Stimulated activated naive CD4-positive, alpha-beta T cell (primary cell): ENCODE measurements at regions not wholly inside any gene's neighbourhood (a gene's known extent, or its start where the extent isn't known, plus 50 kb on each side); places are given as distances from the start of the nearest gene placed in this dataset.
"Not testable (repeated sequence)": the region's sequence is repeated elsewhere in the genome, so short reads cannot be mapped to it uniquely, and the experiment has no call there.

ENCODE experiments used
- DNase-seq, 6 experiments: peaks; one replicate each; lab custom pipeline; 2025; lab: John Stamatoyannopoulos, UW

GRCh38 chr15:70249616-70250015 lies 151.9 kb upstream of the TLE3 start:
- DNase-seq = no peak

- DNase-seq = no peak
Observed at GRCh38 chr15:70248116-70249025, 150.7 kb upstream of the TLE3 start.

GRCh38 chr15:70247281-70247680 lies 149.6 kb upstream of the TLE3 start:
- DNase-seq = no peak

DNA sequence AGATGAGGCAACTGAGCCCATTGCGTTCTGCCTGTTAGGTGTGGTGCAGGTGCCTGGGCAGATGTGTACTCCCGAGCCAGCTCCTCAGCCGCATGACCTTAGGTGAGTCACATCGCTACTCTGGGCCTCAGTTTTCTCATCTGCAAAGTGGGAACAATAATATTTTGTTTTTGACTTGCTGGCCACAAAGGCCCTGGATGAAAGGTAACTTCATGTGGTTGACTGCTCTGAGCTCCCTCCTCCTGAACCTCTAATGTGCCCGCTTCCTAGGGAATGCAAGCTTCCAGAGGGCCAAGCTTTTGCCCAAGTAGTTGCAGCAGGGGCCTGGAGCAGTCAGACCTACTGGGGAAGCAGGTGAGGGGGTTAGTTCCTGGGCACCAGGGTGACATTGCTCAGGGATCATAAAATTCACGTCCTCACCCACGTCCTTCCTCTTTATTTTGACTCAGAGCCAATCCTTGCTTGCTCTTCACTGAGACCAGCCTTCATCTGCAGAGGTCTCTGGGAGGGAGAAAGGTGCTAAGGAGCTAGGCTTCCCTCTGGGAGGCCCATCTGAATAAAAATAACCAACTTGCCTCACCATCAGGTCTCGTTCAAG lies 149.0 kb upstream of the TLE3 start:
- DNase-seq = no peak

DNA sequence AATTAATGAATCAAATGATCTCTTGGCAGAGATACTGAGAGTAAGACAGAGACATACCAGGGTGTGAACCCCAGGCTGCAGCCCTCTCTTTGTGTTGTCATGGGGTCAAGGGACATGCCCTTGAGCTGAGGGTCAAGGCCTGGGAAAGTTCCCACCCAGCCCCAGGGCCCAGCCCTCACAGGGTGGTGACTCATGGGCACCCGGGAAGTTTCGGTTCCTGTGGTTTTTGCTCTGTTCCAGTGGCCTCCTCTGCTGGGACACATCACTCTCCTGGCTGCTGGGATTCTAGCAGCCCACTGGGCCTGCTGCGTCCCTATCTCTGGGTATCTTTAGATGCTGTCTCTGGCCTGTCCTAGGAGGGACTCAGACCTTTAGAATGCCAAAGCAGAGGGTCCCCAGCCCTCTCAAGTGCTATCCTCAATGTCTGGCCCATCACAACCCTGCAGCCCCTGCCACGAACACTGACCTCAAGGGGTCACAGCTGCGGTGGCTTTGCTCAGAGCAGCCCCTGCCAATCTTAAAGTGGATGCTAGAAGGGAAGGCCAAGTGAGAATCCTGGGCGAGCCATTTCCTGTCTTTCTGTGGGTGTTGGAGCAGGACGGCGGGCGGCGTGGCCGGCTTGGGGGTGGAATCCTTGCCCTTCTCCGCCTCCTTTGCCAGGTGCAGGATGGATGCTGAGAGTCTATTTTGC lies 148.4 kb upstream of the TLE3 start:
- DNase-seq = no peak

DNA sequence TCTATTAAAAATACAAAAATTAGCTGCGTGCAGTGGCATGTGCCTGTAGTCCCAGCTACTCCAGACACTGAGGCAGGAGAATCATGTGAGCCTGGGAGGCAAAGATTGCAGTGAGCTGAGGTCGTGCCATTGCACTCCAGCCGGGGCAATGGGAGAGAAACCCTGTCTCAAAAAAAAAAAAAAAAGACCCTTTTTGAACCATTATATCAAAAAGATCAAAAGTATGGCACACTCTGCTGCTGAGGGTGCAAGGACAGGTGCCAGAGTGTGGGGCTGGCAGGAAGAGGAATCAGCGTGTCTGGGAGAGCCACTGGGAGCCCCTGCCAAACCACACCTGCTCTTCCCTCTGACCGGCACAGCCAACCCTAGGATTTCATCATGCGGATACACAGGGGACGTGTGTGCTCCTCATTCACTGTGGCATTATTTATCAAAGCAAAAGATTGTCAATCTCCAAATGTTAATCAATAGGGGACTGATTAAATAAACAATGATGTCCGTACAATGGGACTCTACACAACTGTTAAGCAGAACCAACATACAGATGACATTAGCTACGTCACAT lies 147.3 kb upstream of the TLE3 start:
- no peak for DNase-seq

GRCh38 chr15:70243686-70244540 lies 146.2 kb upstream of the TLE3 start:
- DNase-seq = no peak

GRCh38 chr15:70242951-70243685 lies 145.4 kb upstream of the TLE3 start:
- DNase-seq = no peak

DNA sequence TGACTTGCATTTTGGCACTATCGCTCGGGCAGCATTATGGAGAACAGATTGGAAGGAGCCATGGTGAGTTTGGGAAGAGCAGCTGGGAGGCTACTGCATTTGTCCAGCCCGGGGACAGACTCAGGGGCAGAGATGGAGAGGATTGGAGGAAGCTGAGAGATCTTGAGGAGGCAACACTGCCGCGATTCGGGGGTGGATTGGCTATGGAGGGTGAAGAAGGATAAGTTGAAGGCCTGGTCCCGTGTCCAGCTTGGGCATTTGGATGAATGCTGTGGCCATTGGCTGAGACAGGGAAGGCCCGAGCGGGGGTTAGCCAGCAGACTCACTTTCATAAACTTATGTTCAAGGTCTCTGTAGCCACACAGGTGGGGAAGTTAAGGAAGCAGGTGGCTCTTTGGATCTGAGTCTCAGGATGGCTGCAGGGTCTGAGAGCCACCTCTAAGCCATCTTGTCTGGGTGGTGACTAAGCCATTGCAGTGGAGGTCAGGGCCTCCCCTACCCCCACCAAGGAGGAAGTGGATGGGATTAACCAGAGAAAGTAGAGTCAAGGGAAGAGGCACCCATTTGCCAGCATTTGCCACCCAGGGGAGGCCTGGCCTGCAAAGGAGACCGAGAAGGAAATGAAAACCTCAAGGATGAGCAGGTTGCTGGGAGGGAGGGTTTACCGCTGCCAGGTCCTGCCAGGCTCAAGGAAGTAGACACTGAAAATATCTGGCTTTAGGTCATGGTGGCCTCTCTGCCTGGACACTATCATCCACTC lies 144.0 kb upstream of the TLE3 start:
- DNase-seq = no peak

- no peak for DNase-seq
Observed at GRCh38 chr15:70240820-70241430, 143.2 kb upstream of the TLE3 start.

DNA sequence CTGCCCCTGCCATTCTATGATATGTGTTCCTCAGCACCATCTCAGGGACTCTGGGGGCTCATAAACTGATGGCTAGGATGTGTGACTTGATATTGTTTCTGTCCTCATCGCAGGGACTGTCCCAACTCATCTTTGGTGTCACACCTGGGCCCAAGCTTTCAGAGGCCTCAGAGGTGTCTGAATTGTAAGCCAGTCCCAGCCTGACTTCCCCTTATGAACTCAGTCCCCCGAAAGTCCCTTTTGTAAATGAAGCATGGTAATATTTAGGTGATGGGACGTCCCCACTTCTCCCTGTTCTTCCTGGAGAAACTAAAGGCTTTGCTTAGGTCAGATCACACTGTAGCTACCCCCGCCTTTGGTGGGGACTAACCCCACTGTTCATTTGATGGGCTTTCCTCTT lies 142.4 kb upstream of the TLE3 start:
- DNase-seq = no peak

GRCh38 chr15:70238917-70239316 lies 141.2 kb upstream of the TLE3 start:
- no peak for DNase-seq

DNA sequence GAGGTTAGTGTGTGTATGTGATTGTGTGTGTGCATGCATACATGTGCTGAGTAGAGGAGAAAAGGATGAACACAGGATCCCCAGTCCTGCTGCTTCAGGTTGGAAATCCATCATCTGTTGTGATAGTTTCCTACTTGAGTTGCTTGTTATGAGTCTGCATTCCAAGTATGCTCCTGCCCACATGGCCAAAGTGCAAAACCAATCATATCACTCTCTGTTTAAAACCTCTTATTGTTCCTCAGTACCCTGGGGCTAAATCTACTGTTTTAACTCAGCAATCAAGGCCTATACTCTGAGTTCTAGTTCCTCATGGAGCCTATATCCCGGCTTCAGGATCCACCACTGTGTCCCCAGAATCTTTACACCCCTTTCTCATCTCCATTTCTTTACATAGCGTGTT lies 139.9 kb upstream of the TLE3 start:
- no peak for DNase-seq

GRCh38 chr15:70236341-70237086 lies 138.8 kb upstream of the TLE3 start:
- DNase-seq = no peak

- no peak for DNase-seq
Observed at GRCh38 chr15:70235347-70235746, 137.6 kb upstream of the TLE3 start.

- peak in 1 of 6 experiments; percentile 5 for DNase-seq
Observed at GRCh38 chr15:70234256-70234905, 136.7 kb upstream of the TLE3 start.

DNA sequence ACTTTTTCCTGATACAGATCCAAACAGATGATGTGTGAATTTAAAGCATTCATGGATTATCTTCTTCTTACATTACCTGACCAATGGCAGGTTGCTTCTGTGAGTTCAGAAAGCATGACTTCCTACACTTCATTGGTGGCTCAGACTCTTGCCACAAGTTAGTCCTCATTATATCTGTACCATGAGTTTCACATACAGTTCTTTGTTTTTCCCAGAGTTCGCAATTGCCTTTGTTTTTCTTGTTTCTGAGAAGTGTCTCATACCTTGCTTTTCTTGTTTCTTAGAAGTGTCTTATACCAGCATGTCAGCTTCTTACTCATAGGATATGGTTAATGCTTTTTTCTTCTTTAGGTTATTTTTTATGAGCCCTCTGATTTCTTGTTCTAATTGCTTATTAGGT lies 133.8 kb upstream of the TLE3 start:
- no peak for DNase-seq

DNA sequence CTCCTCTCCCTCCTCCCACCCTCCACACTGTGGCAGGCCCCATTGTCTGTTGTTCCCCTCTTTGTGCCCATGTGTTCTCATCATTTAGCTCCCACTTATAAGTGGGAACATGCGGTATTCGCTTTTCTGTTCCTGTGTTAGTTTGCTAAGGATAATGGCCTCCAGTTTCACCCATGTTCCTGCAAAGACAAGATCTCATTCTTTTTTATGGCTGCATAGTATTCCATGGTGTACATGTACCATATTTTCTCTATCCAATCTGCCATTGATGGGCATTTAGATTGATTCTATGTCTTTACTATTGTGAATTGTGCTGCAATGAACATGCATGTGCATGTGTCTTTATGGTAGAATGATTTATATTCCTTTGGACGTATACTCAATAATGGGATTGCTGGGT lies 130.2 kb upstream of the TLE3 start:
- not testable (repeated sequence) for DNase-seq

DNA sequence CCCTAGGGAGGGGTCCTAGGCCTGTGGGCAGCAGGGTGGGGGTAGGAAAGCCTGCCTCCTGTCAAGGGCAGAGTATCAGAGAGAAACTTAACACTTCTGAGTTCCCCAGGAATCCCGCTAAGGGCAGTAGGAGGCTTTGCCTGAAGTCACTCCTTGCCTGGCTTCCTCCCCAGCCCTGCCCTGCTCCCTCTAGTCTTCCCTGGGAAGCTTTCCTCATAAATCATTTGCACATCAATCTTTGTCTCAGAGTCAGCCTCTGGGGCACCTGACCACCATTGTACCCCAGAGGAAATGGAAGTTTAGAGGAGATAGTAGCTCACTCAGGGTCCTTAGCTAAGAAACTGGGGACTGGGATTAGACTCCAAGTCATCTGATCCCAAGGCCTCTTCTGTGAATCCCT lies 129.4 kb upstream of the TLE3 start:
- no peak for DNase-seq
